ENCODE measurements at regions not wholly inside any gene's neighbourhood (a gene's known extent, or its start where the extent isn't known, plus 50 kb on each side); places are given as distances from the start of the nearest gene placed in this dataset.

DNA sequence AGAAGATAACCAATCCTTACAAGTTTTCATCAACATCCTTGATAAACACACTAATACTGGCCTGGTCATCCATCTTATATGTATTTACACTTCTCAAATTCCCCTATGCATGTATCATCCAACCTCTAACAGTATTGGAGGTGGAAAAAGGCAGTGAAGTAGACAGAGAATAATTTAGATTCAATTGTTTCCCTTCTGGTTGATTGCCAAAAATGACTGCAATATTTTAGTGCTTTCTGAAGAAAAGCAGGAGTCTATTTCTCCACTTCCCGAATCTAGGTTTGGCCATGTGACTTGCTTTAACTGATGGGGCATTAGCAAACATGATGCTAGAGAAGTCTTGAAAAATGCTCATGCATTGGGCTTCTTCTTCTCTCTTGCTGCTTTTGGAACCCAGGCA, 78.3 kb upstream of the METAP2 start:
- no peak overlapping the region for H3K4me3 ChIP-seq (ENCODE audit: low read depth, low read length)
- TF ChIP-seq, protein P1, sequence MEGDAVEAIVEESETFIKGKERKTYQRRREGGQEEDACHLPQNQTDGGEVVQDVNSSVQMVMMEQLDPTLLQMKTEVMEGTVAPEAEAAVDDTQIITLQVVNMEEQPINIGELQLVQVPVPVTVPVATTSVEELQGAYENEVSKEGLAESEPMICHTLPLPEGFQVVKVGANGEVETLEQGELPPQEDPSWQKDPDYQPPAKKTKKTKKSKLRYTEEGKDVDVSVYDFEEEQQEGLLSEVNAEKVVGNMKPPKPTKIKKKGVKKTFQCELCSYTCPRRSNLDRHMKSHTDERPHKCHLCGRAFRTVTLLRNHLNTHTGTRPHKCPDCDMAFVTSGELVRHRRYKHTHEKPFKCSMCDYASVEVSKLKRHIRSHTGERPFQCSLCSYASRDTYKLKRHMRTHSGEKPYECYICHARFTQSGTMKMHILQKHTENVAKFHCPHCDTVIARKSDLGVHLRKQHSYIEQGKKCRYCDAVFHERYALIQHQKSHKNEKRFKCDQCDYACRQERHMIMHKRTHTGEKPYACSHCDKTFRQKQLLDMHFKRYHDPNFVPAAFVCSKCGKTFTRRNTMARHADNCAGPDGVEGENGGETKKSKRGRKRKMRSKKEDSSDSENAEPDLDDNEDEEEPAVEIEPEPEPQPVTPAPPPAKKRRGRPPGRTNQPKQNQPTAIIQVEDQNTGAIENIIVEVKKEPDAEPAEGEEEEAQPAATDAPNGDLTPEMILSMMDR (conservative IDR thresholded peaks at IDR 0.05; ENCODE audit: low read depth, low read length), result no peak
- no peak for DNase-seq (ENCODE audit: low read depth)

DNA sequence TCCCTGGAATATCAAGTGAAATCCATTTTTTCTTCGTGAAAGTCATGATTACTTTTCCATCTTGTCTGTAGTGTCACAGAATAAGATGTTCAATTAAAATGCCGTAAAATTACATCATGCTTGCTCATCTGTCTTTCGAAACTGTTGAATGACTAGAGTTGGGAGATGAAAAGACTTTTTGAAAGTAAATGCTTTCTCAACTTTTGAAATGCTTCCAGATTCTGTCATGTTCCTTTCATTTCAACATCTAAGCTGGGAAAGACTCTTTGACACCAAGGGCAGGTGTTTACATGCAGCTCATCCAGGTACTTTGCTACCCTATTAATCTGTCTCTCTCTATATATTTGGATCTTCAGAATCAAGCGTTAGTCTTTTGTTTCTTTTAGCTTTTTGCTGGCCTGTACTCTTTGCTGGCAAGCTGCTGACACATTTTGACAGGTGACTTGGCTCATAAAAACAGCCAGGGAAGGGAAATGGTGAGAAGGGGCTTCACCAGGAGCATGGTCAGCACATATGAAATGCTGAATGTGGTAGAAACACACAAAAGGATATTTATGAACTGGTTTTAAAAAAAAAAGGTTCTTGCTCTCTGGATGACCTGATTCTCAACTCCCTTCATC, 77.0 kb upstream of the METAP2 start:
- DNase-seq (ENCODE audit: low read depth), result peak; percentile 30

DNA sequence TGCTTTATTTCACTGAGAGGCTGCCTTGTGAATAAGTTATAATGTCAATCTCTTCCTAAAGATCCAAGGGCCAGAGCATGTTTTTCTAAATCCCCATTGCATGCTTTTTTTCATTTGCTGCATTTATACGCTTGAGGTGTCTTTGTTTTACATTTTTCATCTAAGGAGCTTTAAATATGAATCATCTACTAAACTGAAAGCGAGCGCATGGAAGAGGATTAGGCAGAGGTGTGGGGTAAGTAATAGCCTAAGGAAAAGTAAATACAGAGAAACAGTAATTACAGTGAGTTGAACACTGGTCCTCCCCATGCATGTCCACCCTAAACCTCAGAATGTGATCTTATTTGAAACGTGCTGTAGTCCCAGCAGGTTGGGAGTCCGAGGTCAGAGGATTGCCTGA, 76.4 kb upstream of the METAP2 start:
- TF ChIP-seq, protein P1 (conservative IDR thresholded peaks at IDR 0.05; ENCODE audit: low read depth, low read length), result no peak
- no peak for DNase-seq (ENCODE audit: low read depth)
- no peak overlapping the region for H3K4me3 ChIP-seq (ENCODE audit: low read depth, low read length)

More for the DNA sequence above, 77.0 kb upstream of the METAP2 start:
- TF ChIP-seq, protein P1 (conservative IDR thresholded peaks at IDR 0.05; ENCODE audit: low read depth, low read length), result no peak
- H3K4me3 ChIP-seq (ENCODE audit: low read depth, low read length), result no peak overlapping the region

DNA sequence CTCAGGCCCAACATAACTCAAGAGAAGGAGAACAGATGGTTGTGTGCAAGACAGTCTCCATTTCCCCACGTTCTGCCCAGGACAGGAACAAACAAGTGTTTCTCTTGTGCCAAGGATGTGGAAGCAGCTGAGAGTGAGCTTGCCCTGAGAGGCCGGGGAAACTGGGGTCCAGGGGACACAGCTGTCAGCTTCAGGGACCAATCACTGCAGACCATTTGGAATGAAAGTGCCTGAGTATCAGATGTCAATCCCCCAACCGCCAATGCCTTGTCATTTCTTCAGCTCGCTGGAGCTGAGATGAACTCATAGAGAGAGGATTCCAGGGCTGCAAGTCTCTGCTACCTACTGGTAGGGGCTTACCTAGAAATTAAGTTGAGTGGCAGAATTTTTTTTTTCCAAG, 71.9 kb upstream of the METAP2 start:
- no peak overlapping the region for H3K4me3 ChIP-seq (ENCODE audit: low read depth, low read length)
- no peak for DNase-seq (ENCODE audit: low read depth)
- TF ChIP-seq, protein P1 (conservative IDR thresholded peaks at IDR 0.05; ENCODE audit: low read depth, low read length), result no peak

- TF ChIP-seq, protein P1 (conservative IDR thresholded peaks at IDR 0.05; ENCODE audit: low read depth, low read length), result no peak
- no peak for DNase-seq (ENCODE audit: low read depth)
- no peak overlapping the region for H3K4me3 ChIP-seq (ENCODE audit: low read depth, low read length)
Measured at GRCh38 chr12:95408201-95408600, 65.8 kb upstream of the METAP2 start.

- no peak for DNase-seq (ENCODE audit: low read depth)
- no peak overlapping the region for H3K4me3 ChIP-seq (ENCODE audit: low read depth, low read length)
- TF ChIP-seq, protein P1 (conservative IDR thresholded peaks at IDR 0.05; ENCODE audit: low read depth, low read length), result no peak
Measured at GRCh38 chr12:95411057-95411456, 62.9 kb upstream of the METAP2 start.

- H3K4me3 ChIP-seq (ENCODE audit: low read depth, low read length), result no peak overlapping the region
- no peak for DNase-seq (ENCODE audit: low read depth)
- TF ChIP-seq, protein P1 (conservative IDR thresholded peaks at IDR 0.05; ENCODE audit: low read depth, low read length), result no peak
Measured at GRCh38 chr12:95411466-95411865, 62.5 kb upstream of the METAP2 start.

Data from epithelial cell of proximal tubule (primary cell).